Caki2 (cell line): ENCODE measurements at regions not wholly inside any gene's neighbourhood (a gene's known extent, or its start where the extent isn't known, plus 50 kb on each side); places are given as distances from the start of the nearest gene placed in this dataset.
"Not testable (repeated sequence)": the region's sequence is repeated elsewhere in the genome, so short reads cannot be mapped to it uniquely, and the experiment has no call there.

Experiments
- DNase-seq: peaks from one replicate; pipeline ENCODE4 v3.0.0-alpha.2; 2015; ENCODE audit warnings: low read depth
- in situ Hi-C: cut with HindIII; loops from 2 replicates; pipeline ENCODE4 v1.10.0; 2016; ENCODE audit warnings: low sequenced_read_pairs, low pct_unique_long_range_greater_than_20kb, mixed read lengths

DNA sequence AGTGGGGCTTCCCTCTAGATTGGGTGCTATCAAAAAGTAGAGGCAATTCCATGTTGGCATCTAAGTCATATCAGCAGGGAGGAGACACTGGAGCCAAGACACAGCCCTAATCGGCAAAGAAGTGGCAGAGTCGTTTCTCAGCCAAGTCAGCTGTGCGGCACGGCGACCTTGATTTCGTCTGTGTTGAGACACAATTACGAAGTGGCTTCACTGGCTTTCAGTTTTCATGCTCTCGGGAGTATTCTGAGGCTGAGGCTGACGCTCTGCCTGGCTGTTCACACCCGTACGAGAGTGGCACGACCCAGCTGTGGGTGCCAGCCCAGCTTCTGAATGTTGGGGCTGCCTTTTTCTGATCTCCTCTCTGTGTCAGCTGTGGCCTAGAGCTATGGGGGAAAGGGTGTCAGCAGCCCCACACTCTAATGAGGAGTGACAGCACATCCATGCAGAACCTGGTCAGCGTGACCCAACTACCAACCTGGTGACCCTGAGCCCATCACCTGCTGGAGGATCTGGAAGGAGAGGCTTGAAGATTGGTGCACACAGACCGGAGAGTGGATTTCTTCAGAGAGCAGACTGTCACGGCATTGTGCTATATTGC is 105.7 kb upstream of the TMEM45B start:
- in situ Hi-C loops = no loop called here
- no peak for DNase-seq

DNA sequence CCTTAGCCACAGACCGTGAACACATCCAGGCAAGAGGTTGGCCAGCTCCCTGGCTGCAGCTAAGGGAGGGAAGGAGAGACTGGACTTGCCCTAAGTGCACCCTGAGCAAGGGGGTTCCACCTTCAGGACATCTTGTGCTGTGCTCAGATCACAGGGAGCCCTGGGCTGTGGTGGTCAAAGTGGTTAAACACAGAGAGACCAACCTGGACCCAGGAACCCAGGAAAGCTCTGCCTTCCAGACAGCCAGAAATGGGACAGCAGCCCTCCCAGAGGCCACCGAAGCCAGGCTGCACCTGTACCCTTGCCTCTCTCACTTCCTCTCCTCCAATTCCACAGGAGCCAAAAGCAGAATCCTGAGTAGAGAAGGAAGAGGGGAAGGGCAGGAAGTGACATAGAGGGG is 105.2 kb upstream of the TMEM45B start:
- in situ Hi-C loops = no loop called here

DNA sequence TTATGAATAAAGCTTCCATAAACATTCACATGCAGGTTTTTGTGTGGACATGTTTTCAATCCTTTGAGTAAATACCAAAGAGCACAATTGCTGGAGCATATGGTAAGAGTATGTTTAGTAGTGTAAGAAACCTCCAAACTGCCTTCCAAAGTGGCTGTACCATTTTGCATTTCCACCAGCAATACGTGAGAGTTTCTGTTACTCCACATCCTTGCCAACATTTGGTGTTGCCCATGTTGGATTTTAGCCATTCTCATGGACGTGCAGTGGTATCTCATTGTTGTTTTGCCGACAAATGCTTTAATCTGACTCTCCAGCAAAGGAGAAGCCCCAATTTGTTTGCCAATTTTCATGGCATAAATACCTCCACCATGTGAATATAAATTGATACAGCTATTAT is 103.9 kb upstream of the TMEM45B start:
- in situ Hi-C loops = no loop called here
- no peak for DNase-seq

More for the DNA sequence above, 105.2 kb upstream of the TMEM45B start:
- no peak for DNase-seq

DNA sequence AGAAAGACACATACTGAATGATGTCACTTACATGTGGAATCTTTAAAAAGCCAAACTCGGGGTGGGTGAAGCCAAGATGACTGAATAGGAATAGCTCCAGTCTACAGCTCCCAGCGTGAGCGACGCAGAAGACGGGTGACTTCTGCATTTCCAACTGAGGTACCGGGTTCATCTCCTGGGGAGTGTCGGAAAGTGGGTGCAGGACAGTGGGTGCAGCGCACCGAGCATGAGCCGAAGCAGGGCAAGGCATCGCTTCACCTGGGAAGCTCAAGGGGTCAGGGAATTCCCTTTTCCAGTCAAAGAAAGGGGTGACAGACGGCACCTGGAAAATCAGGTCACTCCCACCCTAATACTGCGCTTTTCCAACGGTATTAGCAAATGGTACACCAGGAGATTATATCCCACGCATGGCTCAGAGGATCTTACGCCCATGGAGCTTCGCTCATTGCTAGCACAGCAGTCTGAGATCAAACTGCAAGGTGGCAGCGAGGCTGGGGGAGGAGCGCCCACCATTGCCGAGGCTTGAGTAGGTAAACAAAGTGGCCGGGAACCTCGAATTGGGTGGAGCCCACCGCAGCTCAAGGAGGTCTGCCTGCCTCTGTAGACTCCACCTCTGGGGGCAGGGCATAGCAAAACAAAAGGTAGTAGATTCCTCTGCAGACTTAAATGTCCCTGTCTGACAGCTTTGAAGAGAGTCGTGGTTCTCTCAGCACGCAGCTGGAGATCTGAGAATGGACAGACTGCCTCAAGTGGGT is 103.0 kb upstream of the TMEM45B start:
- DNase-seq, in situ Hi-C loops: not testable (repeated sequence)

DNA sequence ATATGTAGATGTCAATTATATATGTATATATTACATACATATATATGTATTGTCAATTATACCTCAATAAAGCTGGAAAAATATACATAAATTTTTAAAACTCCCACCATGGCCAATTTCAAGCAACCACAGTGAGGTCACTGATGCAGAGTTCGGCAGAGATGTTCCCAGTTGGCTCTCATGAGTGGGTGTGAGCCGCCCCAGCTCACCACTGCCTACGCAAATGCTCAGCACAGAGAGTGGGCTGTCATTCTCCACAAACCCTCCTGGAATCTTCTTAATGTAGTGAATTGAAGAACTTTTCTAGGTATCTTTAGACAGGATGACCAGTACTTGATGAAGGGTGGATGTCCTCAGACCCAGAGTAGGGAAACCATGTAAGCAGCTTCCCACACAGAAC is 96.6 kb upstream of the TMEM45B start:
- DNase-seq = no peak

DNA sequence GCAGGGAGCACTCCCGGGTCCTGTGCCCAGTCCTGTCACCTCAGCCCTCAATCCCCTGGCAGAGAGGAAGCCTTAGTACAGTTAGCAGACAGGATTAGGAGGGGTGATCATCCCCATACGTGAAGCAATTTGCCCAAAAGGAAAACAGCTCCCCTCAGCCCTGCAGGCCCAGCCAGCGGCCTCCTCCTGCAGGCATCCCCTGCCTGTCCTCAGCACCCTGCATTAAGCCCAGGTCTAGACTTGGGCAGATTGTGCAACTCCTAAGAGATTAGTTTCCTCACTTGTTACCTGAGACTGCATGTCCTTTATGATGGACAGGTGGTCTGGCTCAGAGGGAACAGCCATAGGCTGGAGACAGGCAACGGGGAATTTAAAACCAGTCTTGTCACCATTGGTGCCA is 95.5 kb upstream of the TMEM45B start:
- in situ Hi-C loops = no loop called here
- DNase-seq = no peak

More for the DNA sequence above, 96.6 kb upstream of the TMEM45B start:
- in situ Hi-C loops = no loop called here

DNA sequence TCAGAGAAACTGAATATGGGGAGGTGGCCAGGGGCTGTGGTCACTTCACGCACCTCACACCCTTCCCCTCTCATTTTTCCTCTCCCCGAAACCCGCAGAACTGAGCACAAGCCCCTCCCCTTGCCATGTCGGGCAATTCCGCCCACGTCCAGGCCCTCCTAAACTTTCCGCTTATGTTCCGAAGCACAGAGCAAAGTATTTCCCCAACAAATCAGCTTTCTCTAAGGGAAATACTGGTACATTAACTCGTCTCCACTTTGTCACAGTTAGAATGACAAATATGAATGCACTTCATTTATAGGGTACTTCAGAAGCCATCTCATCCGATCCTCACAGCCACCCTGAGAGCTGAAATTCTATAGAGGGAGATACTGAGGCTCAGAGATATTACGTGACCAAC is 94.7 kb upstream of the TMEM45B start:
- DNase-seq = no peak
- in situ Hi-C loops = no loop called here

DNA sequence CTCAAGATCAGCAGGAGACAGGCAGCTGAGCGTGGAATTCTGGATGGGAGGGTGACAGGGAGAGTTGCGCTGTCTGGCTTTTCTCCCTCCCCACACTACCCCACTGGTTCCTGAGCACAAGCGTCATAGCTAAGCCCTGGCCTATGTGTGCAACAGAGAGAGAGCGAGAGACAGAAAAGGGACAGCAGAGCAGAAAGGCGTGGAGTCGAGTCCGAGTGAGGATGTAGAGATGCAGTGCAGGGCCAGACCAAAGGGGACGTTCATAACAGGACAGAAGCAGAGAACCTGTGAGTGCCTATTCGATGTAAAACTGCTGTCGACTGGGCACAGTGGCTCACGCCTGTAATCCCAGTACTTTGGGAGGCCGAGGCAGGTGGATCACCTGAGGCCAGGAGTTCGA is 94.0 kb upstream of the TMEM45B start:
- in situ Hi-C loops = no loop called here
- DNase-seq = no peak

DNA sequence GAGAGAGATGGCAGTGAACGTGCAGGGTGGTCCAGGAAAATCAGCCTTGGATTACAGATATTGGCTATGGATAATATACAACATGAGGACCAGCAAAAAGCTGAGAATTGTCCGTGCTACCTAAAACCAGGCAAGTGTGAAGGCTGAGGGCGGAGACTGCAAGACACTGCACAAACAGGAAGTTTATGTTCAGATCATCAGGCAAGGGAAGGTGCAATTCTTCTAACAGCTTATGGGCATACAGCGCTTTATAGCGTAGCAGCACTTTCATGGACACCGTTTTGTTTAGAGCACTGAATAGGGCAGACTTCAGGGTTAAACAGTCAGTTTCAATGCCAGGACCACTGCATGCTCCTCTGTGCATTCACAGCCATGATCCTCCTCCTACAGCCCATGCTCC is 93.1 kb upstream of the TMEM45B start:
- no peak for DNase-seq
- in situ Hi-C loops = no loop called here

DNA sequence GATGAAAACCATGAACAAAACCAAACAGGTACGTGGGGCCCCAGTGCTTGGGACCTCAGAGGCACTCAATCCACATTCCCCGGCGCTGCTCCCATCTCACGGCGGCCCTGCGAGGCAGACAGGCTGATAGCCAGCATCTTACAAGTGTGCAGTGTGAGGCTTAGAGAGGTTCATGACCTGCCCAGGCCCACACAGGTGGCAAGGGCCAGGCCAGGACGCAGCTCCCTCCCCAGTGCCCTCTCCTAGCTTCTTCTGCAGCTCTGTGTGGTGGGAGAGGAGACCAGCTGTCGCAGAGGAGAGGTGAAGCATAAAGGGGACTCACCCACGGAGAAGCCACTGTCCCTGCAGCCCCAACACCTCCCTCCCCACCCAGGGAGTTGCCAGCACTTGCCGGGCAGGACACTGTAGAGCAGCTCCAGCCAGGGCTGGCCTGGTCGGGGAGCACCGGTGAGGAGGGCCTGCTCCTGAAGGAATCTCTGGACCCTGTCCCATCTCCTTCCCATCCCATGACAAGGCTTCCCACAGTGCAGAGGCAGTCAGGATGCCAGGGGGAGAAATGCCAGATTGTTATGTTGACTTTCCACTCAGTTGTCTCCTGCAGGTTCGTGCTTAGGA is 92.4 kb upstream of the TMEM45B start:
- in situ Hi-C loops = no loop called here
- DNase-seq = no peak

DNA sequence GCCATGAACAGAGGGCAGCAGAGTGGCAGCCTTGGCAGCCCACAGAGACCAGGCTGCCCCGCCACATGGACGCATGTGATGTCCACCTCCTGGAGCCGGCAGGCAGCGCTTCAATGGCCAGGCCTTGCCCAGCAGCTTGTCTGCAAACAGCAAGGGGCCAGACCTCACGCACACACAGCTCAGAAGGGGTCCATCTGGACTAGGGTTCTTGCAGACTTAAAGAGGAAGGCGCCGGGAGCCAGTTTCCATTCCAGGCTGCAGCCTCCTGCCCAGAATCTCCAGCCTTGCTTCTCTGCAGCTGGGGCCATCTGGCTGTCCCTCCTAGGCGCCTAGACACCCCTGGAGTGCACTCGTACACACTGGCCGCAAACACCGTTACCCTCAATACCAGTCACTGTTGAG is 91.9 kb upstream of the TMEM45B start:
- in situ Hi-C loops = no loop called here
- DNase-seq = no peak

DNA sequence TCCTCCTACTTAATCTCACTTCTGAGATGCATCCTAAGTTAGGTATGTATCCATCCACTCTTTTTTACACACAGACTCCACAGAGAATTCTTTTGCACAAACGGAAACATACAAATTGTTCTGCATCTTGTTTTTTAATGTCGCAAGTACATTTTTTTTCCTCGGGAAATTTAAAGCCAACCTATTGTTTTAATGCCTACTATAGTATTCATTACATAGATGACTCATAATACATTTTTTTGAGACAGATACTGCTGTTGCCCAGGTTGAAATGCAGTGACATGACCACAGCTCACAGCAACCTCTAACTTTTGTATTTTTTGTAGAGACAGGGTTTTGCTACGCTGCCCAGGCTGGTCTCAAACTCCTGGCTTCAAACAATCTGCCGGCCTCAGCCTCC is 90.8 kb upstream of the TMEM45B start:
- DNase-seq = no peak
- in situ Hi-C loops = no loop called here

DNA sequence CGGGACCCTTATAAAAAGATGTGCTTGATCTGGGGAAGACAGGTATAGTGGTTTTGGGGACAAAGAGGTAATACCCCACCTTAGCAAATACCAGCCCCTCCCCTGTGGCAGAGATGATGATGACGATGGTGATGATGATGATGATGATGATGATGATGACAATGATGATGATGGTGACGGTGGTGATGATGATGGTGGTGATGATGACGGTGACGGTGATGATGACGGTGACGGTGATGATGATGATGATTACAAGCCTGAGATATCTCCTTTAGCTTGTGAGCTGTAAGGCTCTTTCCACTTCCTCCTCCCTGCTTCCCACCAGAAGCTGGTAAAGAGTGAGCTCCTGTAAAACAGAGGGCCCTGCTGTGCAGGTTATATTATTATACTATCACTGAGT is 89.5 kb upstream of the TMEM45B start:
- in situ Hi-C loops = no loop called here

DNA sequence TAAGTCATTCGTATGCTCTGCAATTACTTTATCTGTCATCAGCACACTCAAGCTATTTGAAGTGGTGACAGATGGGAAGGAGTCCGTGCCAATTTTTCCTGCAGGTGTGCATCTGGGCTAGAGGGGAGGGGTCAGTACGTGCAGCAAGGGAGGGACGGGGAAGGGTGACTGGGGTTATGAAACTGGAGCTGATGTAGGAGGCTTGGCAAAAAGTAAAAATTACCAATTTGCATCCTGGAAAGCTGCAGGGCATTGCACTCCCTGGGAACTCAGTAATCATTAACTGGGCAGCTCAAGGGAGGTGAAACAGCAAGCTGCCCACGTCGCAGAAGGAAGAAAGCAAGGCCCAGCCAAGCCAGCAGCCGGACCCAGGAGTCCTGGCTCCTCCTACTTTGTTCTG is 87.1 kb upstream of the TMEM45B start:
- in situ Hi-C loops = no loop called here
- peak; percentile 41 for DNase-seq

More for the DNA sequence above, 89.5 kb upstream of the TMEM45B start:
- no peak for DNase-seq

DNA sequence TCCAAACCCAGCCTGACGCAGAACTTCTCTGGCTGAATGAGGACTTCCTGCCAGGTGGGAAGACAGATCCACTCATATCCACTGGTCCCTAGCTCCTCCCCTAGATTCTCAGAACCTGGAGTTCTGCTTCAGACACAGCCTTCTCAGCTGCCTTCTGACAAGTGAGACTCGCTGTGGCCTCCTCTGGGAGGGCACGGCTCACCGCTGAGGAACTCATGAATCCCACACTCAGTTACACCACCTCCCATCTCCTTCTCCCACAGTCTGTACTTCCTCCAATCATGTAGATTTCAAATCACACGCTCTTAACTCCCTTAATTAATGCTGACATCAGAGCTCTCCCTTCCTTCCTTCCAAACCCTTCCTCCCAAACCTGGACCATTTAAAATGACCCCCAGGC is 86.4 kb upstream of the TMEM45B start:
- no peak for DNase-seq
- in situ Hi-C loops = no loop called here

DNA sequence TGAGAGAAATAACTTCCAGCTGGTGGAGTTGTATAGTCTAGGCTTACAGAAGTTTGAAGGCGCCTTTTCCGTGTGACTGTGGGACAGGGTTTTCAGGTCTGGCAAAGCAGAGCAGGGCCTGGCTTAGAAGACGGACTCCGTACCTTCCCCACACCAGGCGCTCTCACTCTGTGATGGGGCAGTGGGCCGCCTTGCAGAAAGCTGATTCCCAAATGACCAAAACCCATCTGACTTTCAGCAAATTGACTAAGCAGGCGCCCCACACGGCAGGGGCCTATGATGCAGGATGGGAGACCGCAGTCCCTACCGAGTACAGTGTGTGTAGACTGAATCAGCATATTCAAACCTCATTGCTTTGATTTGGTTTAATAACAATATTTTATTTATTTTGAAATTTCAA is 85.8 kb upstream of the TMEM45B start:
- in situ Hi-C loops = no loop called here
- DNase-seq = no peak

DNA sequence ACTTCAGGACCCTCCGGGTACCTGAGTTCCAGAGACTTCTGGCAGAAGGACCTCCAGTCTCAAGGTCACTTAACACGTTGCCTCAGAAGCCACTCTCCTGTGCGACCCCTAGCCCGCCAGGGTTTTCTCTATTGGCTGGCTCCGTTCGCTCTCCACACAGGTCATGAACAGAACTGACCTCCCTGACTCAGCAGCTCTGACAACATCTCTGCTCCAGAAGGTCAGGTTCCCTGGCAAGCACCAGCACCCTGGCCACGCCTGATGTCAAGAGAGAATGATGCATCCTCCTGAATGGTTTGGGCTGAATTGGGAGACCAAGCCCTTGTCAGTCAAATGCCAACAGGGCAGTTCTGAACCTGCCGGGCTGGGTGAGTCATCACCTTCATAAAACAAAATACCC is 84.3 kb upstream of the TMEM45B start:
- DNase-seq = peak; percentile 17
- in situ Hi-C loops = no loop called here

DNA sequence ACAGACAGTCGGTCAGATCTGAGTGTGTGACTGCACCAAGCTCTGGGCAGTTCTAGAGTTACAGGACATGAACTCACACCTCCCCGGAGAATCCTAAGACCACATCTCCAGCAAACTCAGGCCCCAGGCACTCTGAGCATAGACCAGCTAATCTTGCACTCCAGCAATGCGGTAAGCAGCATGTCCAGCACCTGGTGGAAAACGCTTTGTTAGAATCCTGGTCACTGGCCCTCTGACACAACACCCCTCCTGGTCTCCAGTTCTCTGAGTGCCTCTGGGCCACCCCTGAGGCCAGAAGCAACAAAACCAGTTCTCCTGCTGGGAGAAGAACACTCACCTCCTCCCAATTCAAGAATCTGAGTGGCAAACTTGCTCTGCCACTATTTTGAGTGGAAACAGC is 82.7 kb upstream of the TMEM45B start:
- no peak for DNase-seq
- in situ Hi-C loops = no loop called here

DNA sequence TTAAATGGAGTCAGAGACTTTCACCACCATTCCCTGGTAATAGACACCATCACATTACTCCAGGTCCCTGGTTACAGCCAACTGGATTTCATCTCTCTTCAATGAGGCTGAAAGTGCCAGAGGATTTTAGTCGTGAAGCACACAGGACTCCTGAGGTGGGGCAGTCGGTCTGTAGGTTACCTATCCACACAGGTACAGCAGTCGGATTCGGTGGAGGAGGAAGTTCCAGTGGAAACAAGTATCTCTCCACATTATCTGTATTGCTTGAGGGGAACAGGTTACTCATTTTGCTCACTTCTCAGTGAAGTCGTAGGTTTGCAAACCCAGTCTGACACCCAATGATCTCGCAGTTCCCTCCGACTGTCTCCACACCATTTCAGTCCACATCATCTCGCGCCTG is 82.3 kb upstream of the TMEM45B start:
- DNase-seq = no peak
- in situ Hi-C loops = no loop called here

DNA sequence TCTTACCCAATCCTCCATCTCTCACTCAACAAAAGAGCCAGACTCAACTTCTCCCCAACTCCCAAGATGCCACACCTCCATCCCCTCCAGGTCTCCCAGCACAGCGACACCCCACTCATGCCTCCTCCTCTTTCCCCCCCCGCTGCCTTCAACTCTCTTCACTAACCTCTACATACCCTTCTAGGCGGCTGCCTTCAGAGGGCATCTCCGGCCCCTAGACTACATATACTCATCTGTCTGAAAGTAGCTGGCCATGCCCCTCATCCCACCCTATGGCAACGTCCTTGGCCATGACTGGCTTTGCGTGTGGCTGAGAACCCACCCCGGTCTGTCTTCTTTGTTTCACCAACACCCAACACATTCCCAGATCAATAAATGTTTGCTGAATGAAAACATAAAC is 81.7 kb upstream of the TMEM45B start:
- in situ Hi-C loops = no loop called here
- DNase-seq = no peak
